Stimulated activated CD4-positive, alpha-beta T cell treated with anti-CD3 and anti-CD28 coated beads, Interleukin-1b, Interleukin-23, amount 100 ng/mL, for 24 hours (primary cell): ENCODE measurements at regions not wholly inside any gene's neighbourhood (a gene's known extent, or its start where the extent isn't known, plus 50 kb on each side); places are given as distances from the start of the nearest gene placed in this dataset.
"Not testable (repeated sequence)": the region's sequence is repeated elsewhere in the genome, so short reads cannot be mapped to it uniquely, and the experiment has no call there.

ENCODE experiments used
- DNase-seq, 4 experiments: peaks; one replicate each; pipeline ENCODE4 v3.0.0-alpha.2; 2020; ENCODE audit warnings: low read depth in 4 of 4, low spot score in 1 of 4

DNA sequence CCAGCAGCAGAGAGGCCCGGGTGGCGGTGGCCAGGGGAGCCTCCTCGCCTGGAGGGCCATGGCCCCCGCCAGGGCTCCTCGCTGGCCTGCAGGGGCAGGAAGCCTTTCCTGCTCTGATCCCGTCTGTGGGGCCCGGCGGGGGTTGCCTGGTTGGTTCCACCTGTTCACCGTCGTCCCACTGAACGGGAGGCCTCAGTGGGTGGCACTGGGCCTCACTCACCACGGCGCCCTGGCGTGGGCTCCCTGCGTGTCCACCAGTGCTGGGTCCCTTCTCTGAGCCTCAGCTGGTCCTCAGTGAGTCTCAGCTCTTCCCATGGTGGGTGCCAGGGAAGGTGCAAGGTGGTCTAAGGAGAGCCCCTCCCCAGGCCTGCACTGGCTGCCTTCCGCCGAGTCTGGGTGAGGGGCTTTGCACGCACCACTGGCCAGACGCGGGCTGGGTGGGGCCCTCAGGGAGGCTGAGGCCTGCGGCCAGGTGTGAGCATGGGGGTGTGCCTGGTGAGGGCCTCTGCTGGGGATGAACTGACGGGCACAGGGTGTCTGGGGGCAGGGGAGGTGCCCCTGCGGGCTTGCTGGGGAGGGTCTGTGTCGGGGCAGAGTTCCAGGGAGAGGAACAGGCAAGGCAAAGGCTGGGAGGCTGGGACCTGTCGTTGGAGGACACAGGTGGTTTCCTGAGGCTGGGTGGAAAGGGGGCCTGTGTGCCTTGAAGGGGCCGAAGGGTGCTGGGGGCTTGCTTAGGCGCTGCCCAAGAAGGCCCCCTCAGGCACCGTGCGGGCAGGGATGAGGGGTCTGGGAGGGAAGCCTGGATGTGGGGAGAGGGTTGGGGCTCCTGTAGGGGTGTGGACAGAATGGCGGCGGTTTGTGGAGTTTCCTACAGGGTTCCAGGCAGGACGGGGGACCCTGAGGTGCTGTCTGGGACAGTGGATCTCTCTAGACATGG lies 339.8 kb downstream of the TMEM121 start:
- no peak for DNase-seq

DNA sequence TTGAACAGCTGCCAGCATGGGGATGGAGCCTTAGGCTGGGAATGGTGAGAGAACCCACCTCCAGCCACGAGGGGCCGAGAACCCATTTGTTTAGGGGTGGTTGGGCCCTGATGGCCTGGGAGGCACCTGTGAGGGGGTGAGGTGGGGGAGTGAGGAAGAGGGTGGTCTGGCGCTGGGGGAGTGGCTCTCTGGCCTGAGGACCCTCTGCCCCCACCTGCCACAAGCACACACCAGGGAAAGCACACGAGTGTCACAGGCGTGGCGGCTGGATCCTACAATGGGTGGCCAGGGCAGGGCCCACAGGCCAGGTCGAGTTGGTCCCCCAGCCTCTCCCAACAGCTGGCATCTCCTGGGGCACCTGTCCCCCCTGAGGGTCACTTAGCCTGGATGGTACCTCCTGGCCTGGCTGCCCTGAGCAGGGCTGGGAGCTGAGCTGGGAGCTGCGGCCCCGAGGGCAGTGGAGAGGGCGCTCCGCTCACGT lies 340.5 kb downstream of the TMEM121 start:
- DNase-seq: no peak

DNA sequence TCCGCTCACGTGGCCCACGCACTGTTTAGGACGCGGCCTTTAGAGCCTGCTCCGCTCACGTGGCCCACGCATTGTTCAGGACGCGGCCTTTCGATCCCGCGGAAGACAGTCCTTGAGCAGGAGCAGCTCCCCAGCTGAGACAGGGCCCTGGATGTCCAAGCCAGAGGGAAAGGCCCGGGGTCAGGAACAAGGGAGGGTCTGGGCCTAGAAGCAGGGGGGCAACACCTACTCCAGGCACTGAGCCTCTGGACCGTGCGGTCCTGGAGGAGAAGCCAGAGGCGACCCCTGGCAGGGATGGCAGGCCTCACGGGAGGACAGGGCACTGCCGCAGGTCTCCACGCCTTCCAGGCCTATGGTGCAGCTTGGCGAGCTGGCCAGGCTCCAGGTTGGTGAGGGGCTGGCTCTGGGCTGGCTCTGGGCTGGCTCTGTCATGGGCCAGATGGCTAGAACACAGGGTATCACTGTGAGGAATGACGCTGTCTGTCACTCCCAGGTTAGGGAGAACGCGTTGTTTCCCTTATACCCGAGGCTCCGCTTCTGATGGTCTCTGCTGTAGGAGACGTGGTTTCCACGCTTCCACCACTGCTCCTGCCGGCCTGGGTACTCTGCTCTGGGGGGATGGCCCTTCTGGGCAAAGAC lies 341.7 kb downstream of the TMEM121 start:
- DNase-seq: no peak

DNA sequence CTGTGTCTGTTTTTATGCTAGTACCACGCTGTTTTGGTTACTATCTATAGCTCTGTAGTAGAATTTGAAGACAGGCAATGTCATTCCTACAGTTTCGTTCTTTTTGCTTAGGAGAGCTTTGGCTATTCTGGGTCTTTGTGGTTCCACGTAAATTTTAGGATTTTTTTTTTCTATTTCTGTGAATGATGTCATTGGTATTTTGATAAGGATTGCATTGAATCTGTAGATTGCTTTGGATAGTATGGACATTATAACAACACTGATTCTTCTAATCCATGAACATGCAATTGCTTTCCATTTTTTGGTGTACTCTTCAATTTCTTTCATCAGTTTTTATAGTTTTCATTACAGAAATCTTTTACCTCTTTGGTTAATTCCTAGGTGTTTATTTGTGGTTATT lies 345.2 kb downstream of the TMEM121 start:
- DNase-seq: no peak

DNA sequence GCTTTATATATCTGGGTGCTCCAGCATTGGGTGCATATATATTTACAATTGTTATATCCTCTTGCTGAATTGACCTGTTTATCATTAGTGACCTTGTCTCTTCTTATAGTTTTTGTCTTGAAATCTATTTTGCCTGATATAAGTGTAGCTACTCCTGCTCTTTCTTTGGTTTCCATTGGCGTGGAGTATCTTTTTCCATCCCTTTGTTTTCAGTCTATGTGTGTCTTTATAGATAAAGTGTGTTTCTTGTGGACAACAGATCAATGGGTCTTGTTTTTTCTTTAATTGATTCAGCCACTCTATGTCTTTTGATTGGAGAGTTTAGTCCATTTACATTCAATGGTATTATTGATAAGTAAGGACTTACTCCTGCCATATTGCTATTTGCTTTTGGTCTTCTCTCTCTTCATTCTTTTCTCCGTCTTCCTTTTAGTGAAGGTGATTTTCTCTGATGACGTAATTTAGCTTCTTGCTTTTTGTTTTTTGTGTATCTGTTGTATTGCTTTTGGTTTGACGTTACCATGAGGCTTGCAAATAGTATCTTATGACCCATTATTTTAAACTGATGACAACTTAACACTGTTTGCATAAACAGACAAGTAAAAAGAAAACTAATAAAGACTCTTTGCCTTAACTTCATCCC lies 347.6 kb downstream of the TMEM121 start:
- DNase-seq: no peak

DNA sequence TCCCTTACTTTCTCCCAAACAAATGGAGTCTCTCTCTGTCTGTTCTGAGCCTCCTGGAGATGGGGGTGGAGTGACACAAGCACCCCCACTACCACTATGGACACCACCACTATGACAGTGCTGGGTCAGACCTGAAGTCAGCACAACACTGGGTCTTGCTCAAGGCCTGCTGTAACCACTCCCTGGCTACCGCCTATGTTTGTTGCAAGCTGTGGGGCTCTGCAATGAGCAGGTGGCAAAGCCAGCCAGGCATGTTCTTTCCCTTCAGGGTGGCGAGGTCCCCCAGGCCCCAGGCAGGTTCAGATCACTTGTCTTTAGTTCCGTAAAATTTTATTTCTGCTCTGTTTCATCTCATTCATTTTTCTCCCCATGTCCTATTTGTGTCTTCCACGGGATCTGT lies 349.8 kb downstream of the TMEM121 start:
- no peak for DNase-seq

DNA sequence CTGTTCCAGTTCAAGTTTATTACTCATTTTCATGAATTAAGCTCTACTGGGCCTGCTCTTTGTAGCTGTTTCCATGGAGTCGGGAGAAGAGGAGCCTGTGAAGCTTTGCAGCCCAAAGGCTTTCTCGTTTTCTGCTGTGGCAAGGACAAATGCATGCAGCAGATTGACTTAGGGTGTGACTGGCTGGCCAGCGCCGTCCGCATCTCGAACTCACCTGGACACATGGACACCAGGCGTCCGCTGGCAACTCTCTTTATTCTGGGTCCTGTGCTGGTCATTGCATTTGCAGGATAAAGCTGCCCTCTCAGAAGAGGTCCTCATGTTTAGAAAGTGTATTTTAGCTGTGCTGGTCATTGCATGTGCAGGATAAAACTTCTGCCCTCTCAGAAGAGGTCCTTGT lies 350.4 kb downstream of the TMEM121 start:
- no peak for DNase-seq

DNA sequence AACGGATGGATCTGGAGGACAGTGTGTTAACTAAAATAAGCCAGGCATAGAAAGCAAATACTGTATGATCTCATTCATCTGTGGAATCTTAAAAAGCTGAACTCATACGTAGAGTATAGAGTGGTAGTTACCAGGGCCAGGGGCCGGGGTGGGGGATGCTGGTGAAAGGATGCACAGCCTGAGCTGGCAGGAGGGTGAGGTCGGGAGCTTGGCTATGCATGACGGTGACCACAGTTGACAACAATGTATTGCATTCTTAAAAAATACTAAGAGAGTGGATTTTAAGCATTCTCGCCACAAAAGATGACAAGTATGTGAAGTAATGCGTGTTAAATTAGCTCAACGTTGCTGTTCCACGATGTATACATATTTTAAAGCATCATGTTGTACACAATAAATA lies 351.3 kb downstream of the TMEM121 start:
- no peak for DNase-seq

DNA sequence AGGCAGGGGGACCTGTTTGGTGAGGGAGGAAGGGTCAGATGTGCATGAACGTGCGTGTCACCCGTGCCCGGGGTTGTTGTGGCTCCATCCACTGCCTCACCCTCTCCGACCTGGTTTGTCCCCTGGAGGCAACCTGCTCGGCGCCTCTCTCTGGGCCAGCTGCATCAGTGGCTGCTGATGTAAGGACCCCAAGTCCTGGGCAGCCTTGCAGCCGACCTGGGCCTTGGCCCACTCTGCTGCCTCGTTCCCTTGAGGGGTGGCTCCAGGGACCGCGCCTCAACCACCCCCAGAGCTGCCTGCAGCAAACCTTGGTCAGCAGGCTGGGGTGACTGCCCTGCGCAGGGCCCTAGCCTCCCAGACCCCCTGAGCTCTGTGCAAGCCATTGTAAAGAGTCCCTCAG lies 351.7 kb downstream of the TMEM121 start:
- no peak for DNase-seq

DNA sequence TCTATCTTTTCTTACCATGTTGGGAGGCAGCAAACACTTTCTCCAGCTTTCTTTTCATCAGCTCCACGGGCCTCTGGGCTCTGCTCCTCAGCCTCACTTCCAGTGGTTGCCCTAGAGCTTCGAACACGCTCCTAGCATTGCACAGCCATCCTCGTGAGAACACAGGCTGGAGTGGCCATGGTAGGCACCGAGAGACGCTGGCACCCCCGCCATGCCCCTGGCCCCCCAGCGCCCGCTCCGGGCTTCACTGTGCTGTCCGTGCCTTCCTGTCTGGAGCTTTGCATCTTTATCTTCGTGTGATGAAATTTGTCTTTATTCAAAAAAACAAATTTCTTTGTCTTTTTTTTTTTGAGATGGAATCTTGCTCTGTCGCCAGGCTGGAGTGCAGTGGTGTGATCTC lies 352.2 kb downstream of the TMEM121 start:
- DNase-seq: no peak

DNA sequence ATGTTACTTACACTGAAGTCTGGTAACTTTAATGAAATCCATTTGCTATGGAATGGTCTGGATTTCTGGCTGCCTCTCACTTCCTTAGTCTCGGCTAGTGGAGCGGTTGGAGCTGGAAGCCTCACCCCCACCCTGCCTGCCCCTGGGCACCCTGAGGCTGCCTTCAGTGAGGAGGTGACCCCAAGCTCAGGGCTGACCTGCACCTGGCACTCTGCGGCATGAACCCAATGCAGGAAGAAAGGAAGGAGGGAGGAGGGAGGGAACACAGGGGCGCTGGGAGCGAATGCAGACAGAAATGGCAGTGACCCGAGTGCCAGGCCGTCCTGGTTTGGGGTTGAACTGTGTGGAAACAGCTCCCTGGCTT lies 353.1 kb downstream of the TMEM121 start:
- no peak for DNase-seq

DNA sequence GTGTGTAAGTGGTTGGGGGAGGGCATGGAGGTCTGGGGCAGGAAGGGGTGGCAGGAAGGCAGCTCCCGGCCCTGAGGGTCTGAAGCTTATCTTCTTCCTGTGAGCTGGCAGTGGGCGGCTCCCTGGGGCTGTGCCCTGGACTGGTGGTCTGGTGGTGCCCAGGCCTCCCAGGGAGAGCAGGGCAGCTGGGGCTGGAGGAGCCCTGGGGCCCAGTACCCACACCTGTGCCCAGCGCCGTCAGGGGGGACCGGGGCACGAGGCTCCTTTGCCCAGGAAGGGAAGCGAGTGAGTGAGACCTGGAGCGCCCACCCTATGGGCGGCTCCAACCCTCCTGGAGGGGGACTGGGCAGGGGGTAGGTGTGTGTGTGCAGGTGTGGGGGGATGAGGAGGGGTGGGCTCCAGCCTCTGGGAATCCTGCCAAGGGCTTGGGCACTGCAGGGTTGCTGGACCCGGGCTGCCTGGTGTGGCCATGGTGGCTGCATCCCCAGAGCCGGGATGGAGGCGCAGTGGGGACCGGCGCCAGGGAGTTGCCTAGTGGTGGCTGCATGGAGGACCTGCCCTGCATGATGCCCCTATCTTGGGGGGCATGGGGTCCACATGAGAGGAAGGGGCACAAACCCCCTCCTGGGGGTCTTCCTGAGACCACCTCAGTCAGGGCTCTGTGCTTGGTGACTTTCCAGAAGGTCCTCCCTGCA lies 353.6 kb downstream of the TMEM121 start:
- no peak for DNase-seq

DNA sequence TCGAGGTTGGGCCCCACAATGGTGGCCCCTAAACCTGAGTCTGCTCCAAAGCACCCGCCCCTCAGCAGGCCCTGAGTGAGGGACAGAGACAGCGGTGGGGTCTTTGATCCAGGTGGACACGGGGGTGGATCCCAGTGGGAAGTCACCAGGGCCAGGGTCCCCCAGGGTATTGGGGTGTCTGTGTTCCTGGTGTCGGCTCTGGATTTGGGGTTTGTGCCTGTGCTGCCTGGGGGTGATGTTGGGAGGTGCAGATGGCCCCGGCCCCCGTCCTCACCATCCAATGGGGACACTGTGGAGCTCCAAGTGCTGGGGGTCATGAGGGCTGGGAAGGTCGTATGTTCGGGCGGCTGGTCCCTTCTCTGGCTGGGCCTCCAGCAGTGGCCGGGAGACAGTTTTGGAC lies 354.2 kb downstream of the TMEM121 start:
- DNase-seq: no peak

DNA sequence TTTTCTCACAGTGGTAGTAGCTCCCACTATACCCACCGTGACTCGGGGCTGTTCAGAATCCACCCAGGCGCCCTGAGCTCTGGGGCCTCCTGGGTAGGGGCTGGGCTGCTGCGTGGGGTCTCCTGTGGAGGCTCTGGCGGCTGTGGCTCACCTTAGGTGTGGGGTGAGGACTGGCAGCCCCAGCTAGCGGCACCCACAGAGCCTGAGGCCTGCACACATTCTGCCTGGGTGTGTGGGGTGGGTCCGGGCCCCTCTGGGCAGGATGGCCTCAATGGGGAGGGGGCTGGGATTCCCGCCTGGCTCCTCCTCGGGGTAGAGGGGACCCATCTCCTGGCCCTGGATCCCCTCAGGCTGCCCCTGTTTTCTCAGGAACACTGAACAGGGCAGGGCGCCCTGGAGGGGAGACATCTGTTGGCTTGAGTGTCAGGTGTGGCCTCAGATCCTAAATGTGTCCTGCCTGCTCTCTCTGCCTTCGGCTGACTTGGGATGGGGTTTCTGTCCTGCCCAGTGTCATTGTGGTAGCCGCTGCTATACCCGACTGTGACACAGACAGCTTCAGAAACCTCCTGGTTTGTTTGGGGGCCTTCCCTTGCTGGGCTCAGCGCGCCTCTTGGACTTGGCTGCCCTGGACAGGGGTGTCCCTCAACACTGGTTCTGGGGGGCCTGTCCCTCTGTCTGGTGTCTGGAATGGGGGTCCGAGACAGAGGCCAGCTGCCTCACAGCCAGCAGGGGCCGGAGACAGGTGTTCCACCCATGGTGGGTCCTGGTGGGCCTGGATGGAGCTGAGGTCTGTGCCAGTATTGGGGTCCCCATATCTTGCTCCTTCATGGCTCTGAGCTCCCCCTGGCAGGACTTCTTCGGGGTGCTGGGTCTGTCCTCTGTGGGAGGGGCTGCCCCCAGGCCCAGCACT lies 354.9 kb downstream of the TMEM121 start:
- no peak for DNase-seq

DNA sequence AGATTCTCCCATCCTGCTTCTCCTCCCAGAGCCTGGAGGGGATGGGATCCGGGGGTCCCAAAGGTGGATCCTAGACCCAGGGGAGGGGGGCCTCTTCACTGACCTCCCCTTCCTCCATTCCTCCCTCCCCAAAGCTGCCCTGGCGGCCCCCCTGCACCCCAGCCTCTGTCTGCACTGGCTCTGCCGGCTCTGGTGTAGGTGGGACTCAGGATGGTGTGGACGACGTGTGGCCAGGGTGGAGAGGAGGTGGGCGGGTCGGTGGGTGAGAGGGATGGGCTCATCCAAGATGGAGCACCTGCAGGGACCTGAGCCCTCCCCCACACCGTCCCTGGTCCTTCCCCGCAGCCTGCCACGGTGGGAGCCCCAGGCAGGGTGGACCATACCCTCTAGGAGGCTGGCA lies 355.6 kb downstream of the TMEM121 start:
- not testable (repeated sequence) for DNase-seq

DNA sequence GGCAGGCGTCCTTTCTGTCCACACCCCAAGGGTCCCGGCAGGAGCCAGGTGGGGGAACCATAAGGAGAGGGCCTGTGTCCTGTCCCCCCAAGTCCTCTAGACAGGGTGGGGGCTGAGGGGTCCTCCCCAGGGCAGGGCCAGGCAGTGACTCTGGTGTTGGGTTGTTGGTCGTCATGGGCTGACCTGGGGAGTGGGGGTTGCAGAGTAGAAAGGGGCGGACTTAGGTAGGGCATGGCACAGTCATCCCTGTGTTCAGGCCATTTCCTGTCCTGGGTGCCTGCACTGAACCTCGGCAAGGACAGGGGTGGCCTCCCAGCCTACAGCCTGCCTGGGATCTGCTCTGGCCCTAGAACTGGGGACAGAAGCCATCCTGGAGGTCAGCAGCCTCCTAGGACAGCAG lies 356.2 kb downstream of the TMEM121 start:
- DNase-seq: no peak

DNA sequence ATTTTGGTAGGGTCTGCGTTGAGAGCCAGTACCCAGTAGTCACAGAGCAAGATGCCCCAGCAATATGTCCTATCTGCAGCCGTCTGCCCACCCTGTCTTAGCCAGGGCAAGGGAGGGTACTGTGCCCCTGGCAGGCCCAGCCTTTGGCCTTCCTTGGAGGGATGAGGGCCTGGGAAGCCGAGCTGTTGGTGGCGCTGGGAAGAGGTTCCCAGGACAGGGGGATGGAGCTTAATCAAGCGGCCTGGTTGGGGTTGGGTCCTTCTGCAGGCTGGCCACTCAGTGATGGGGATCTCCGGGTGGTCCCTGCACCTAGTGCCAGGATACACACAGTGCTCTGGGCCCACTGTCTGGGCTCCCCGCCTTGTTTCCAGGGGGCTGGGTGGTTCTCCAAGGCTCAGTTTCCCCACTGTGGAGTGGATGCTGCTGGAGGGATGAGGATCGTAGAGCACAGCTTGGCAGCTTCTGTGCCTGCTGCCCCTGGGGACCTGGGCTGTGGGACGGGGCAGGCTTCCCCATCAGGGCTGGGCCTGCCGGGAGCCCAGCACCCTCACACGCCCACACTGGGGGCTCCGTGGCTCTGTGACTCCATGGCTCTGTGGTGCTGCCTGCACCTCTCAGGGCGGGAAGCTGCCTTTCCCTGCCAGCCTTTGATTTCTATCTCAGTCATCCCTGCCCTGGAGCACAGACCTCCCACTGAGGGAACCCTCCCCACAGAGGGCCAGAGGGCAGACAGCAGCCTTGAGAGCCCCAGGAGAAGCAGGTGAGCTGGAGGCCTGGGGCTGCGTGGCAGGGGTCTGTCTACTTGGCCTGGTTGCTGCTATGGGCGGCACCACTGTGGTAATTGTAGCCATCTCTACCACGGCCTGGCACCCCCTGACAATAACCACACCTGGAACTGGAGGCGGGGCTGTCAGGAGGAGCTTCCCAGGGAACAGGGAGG lies 357.0 kb downstream of the TMEM121 start:
- no peak for DNase-seq

DNA sequence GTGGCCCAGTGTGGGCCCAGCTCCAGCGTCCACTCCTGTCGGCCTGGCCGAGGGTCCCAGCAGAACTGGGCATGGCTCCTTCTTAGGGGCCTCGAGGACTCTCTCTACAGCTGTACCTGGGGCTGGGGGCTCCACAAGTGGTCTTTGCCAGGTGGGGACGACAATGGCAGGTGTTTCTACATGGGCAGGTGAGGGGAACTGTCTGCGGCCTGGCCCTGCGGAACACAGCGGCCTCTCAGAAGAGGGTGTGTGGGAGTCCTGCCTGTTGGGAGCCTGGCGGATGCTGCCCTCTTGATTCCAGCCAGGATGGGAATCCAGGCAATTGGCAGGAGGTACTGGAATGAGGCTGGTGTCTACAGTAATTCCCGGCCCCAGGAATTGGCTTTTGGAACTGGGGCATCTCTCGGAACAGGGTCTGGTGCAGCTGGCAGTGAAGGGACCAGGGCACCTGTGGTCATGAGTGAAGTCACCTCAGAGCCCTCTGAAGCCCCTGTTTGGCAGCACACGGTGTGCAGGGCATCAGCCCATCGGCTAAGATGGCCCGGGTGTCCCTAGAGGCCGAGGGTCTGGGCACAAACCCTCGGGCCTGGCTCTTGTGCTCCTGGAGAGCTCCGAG lies 357.9 kb downstream of the TMEM121 start:
- DNase-seq: not testable (repeated sequence)

DNA sequence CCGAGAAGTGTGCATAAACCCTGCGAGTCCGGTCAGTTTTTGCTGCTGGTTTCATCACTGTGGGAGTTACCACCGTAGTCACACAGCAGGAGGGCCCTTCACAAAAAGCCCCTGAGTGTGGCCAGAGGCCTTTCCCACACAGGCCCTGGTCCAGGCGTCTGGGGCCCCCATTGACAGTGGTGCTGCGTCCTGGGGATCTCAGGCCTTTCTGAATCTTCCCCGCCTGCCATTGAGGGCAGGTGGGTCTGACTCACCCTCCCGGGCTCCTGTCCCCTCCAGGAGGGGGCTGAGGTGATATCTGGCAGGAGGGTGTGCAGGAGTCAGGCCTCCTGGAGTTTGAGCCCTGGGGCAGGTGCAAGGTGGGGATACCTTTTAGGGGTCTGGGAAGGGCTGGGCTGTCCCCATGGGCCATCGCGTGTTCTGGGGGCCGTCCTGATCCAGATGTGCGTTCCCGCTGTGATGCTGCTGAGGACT lies 358.5 kb downstream of the TMEM121 start:
- no peak for DNase-seq
